GM21423 (cell line): ENCODE measurements at regions not wholly inside any gene's neighbourhood (a gene's known extent, or its start where the extent isn't known, plus 50 kb on each side); places are given as distances from the start of the nearest gene placed in this dataset.

ENCODE experiments used
- ATAC-seq: cut with Tn5 transposase; IDR thresholded peaks from one replicate; pipeline ENCODE4 v1.9.1; 2021; ENCODE audit warnings: mild to moderate bottlenecking, moderate library complexity; ENCODE audit not compliant: unreplicated experiment

DNA sequence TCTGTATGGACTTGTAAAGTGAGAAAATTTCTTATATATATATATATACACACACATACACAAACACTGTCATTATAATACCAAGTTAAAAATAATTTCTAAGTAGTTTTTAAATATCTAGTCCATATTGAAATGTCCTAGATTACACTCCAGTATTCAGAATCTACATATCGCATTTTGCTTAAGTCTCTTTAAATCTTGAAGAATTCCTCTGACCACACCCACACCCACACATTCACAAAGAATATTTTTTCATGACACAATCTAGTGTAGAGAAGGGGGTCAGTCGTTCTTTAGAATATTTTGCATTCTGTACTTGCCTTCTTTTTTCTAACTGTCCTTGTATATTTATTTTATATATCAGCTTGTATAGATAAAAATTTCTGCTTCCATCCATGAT lies 509.7 kb downstream of the CCDC85A start:
- no peak for ATAC-seq

DNA sequence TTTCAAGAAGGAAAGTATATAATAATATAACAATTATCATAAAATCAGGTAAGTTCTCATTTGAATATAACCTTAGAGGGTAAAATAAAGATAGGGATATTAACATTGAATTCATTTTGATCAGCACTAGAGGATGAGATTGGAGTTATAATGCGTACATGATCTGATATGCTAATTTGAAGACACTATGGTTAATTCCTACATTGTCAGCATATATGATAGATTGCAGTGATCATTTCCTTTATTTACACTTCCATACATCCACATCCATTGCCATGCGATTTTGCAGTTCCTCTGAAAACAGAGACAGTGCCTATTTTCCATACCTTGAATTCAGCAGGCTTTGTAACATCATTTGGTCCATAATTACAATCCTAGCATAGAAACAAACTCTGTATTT lies 519.2 kb downstream of the CCDC85A start:
- ATAC-seq: no peak

DNA sequence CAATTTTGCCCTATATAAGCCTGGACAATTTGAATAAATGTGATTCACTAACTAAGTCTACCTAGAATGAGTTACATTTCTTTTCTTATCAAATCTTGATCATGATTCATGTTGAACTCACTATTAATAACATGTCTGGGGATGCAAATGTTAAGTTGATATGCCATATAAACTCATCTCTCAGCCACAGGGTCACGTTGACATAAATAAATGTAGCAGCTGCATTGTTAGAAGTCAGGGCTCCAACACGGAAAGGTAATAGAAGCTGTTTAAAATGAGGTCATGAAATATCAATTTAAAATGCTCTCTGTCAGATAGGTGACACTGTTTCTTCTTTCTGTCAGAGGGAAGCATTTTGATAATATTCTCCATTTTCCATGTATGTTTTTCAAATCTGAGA lies 521.9 kb downstream of the CCDC85A start:
- ATAC-seq: no peak

DNA sequence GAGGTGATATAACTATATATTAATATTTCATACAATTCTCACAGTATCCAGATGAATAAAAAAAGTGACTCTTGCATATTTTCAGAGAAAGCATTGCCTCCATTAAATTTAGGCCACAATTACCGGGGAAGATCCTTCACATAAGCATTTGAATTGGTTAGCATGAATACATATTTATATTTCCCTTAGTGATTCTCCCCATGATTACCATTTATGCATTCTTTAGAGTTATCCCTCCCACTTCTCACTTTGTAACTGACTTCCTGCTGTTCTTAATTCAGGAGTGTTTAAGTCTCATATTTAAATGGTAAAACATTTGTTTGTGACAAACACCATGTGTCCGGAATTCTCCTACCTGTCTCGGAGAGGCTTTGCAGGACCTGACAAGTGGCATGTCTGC lies 523.4 kb downstream of the CCDC85A start:
- no peak for ATAC-seq

DNA sequence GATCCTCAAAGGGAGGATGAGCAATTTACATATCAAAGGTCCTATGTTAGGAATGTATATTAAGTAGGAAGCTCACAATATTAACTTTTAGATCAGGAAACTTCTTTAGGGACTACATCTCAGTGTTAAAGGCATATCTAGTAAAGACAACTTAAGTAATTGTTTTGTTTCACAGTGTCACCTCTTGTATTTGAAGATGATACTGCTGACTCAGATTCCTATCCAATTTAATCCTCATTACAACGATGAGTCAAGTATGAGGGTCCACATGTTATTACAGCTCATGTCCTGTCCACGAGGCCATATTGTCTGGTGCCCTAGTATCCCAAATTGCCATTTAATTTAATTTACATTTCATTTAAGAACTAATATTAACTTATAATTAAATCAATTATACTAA lies 523.9 kb downstream of the CCDC85A start:
- ATAC-seq: no peak

DNA sequence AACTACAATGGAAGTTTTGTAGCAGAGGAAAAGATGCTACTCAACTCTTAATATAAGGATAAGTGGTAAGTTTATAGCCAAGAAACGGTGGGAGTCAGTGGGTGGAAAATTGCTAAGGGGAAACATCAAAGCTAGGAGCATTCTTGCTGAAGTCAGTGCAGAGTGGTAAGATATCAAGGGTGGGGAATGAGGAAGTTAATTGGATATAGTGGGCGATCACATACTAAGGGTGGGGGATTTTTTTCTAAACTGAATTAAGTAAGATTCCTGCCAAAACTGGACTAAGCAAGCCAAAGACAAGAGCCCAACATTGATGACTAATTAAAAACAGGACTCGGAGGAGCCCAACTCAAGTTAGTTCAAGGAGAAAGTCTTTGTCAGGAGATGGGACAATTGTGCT lies 525.4 kb downstream of the CCDC85A start:
- no peak for ATAC-seq

DNA sequence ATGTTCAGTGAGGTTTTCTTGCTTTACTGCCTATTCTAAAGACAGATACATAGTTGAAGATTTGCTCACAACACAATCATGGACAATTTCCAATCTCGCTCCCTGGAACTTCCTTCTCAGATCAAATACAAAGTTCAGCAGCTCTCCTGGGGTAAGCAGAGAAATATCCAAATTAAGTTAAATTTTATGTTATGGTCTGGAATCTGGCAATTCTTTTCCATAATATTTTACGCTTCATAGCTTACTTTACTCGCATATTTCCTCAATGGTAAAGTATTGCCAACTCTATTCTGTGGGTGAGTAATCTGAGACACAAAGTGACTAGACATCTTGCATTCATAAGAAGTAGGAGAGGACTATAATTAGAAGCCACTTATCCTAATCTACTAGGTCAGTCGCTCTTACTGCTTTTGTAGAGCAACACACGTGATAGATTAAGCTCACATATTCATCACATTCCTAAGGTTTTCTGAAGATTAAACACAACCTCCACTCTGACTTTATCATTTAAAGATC lies 529.4 kb downstream of the CCDC85A start:
- ATAC-seq: no peak

DNA sequence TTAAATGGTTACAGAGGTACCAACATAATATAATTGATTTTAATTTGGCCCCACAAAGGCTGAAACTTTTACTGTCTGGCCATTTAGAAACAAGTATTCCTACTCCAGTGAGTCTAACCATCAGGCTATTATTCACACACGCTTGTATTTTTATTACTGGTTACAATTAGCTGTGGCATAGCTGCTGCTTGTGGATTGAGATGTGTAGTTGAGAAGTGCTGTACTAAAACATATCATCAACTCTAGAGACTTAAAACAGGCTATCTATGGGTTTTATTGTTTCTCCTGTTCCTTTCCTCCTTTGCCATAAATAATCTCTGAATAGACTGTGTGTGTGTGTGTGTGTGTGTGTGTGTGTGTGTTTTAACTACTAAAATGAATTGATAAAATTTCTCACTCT lies 530.2 kb downstream of the CCDC85A start:
- no peak for ATAC-seq

DNA sequence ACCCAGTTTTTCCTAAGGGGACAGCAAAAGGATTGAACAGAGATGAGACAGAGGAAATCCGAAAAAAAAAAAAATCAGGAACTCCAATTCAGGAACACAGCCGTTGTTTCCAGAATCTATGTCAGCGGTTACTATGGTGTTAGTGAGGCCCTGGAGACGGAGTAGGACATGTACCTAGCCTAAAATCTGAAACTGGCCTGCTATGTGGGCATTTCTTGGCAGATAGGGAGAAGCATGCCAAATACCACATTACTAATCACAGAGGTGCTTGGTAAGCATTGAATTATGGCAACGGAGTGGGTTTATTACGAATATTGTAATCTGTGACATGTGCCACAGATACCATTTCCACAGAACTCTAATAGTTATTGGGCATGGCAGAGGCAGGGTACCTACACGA lies 530.6 kb downstream of the CCDC85A start:
- ATAC-seq: no peak

DNA sequence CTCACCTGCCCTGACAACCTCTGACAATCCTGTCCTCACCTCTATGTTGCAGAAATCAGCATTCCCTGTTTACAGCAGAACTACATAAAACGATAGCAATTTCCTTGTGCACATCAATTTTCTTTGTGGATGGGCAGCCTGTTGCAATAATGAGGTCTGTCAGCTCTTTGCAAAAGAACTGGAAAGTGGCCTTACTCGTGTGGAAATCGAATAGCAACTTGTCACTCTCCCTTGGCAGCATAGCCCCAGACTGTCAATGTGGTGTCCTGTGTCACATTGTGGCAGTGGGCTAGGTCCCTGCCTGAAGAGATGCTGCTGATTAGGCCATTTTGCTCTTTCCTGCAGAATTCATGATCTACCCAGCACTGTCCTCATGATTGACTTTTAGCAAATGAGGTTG lies 531.9 kb downstream of the CCDC85A start:
- ATAC-seq: no peak

DNA sequence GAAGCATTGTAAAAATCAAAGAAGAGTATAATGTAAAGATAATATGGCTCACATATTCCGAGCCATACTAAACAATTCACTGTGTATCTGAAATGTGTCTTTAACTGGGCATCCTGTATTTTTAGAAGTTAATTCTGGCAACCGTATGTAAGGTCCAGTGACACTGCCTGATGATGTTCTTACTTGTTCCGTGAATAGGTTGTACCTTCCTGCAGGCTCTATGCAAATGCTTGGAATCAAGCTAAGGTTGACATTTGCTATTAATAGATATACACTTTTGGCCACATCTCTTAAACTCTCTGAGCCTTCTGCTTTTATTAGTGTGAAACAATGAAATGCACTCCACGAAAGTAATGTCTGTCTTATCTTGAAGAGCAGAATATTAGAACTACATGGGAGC lies 534.6 kb downstream of the CCDC85A start:
- ATAC-seq: no peak

DNA sequence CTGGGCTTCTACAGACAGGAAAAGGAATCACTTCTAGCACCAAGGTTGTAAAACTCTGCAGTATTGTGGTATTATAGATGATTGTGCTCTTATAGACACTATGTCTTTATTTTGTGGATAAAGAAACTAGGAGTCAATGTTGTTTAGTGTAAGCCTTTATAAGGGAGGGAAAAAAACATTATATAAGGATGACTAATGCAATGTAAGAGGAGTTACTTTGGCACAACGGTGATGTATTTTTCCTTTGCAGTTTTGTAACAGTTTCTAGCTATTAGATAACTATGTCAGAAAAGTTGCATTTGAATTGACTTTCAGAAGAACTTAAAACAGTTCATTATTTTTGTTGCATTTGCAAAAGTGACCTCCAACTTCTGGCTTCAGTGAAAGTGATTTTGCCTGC lies 545.4 kb downstream of the CCDC85A start:
- no peak for ATAC-seq

DNA sequence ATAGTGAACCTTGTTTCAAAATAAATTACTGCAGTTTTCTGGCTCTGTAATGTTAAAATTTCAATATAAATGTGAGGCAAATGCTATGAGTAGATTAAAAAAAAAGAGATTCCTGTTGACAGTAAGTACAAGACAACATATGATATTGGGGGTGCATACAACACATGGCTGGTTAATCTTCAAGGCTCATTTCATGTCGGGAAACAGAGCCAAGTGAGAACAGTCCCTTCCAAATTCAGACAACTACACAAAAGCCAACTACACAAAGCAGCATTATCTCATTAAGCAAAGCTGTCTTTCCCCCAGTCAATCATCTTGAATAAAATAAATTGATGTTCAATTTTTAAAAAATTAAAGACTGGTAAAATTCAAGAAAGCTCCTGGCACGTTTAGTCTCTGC lies 549.2 kb downstream of the CCDC85A start:
- no peak for ATAC-seq

DNA sequence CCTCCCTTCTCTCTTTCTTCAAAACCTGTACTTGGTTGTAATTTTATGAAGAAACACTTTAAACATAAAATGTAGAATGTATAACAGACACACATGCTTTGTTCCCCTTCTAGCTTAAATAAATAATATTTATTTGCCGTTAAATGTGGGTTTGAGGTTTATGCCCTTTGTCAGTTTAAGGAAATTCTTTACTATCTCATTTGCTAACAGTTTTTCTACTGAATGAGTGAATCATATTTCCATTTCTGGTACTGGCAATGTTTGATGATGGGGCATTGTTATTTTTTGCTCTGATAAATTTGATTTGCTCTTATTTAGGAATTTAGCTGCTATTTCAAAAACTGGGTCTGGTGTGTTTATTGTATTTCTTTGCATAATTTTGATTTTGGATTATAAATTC lies 555.6 kb downstream of the CCDC85A start:
- ATAC-seq: no peak

DNA sequence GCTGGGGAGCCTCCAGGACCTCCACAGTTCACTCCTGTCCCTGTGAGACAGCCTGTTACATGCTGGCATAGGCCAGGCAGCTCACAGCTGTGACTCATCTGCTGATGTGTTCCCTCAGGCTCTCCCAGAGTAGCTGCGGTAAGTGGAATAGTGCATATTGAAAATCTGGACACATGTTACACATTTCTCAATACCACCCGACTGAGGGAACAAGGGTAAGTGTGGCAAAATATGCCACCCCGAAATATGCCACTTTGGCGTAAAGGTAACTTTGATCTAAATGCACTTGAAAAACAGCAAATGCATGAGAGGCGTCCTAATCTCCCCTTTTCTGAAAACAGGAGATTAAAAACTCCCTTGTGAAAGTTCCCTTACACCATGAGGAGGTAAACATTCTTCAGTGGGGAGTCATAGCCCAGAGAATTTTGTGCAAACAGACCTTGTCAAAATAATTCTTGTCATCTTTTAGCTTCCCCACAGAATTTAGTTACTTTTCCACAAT lies 557.9 kb downstream of the CCDC85A start:
- no peak for ATAC-seq

DNA sequence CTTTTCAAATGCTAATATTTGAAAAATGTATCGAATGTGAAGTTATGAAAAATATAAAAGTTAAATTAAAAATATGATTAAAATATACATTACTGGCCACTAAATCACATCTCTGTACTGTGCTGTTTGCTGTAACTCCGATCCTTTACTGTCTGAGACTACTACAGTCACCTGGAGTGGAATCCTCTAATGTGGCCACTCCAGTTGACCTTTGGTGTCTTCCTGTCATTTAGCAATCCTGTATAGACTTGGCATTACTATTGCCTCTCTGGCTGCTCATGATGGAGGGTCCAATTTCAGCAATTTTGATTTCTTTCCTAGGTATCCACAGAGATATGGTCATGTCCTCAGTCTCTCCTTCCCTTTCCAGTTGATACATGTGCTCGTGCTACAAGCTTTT lies 560.0 kb downstream of the CCDC85A start:
- no peak for ATAC-seq

DNA sequence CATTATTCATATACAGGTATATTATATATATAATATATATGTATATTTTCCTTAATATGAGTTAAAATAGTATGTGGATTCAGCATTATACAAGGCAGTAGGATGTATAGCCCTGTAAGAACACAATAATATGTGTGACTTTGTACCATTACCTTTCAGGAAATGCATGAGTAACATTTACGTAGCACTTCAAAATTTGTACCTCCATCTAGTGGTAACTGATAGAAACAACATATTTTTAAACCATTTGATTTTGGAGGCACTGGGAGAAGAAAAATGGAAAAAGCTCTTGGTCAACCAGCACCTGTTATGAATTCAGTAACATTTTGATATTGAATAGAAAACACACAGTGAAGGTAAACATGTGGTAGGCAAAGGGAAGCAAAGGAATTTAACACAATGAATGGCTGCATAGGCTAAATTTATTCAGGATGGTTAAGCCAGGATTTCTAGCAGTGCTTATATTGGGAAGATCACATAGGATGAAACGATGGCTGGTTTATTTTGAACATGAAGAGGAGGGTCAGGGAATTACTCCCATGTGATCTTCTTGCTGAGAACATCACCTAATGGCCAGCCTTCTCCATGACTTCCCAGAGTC lies 565.5 kb downstream of the CCDC85A start:
- no peak for ATAC-seq

DNA sequence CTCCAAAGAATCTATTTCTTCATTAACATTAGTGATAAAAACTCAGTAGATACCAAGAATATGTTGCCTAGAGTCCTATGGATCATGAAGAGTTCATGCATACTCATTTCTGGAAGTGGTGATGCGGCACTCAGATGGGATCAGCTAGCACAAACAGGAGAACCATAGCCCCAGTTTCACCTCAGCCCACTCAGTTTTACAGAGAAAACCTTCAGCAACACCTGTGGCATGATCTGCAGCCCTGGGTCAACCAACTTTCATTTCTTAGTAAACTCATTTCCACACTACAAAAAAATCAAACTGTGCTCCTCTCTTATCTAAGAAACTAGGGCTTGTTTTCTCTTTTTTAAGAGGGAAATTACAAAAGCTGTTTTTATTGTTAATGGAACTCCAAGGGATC lies 569.4 kb downstream of the CCDC85A start:
- no peak for ATAC-seq

DNA sequence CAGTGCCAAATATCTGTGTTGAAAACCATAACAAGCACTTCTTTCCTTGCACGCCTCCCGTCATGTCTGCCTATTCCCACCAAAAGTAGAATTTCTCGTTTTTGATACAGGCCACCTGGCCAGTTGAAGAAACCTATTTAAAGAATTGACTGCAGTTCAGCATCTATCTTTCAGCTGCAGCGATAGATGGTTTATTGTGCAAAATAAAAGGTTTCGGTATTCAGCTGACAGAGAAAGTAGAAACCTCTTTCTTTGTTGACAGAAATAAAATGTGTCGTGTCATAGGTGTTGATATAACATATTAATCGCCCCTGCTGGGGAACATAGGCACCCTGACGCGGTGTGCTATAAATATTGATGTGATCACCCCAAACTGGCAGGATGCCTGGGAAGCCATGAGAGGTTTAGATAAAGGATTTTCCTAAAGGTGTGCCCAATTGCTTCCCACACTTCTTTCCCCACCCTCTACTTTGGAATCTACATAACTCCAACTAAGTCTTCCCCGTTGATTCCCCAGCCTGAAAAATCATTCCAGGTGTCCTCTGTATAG lies 570.4 kb downstream of the CCDC85A start:
- ATAC-seq: no peak

DNA sequence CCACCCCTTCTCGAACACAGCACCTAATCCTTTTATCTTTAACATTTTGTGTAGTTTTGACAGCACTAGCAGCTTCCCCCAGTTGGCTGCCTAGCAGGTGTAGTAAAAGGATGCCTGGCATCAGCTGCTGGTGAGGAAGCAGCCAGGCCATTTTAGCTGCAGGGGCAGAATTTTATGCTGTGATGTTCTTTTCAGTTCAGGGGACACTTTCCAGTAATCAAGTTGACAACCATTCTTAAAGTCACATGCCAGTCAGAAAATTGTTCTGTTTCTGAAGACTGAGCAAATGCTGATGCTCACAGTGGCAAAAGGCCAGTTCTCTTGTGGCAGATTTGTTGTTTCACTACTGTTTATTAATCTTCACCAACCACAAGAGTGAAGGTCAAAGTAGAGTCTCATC lies 570.8 kb downstream of the CCDC85A start:
- no peak for ATAC-seq

DNA sequence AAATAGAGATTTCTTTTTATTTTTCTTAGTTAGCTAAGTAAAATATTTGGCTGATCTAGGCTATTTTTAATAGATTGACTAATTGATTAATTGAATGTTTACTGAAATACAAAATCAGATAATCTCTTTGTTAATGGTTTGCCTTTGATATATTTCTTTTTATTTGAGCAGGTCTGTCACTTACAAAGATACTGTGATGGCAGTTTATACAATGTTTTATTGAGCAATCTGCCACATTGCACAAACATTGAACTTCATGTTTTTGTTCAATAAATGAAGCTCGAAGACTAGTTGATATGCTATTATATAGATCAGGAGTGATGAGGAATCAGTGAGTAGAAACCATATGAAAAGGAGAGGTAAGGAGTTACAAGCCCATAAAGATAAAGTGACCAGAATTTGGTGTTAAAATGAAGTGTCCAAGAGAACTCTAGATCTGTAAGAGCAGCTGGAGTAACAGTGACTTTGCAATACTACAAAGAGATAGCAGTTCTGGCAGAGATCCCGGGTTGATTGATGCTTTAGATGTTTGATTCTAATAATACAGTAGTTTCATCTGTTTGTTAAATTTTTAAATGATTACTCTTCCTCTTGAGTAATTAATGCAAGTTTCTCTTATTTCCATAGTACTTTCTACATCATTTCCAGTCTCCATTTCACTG lies 574.2 kb downstream of the CCDC85A start:
- ATAC-seq: no peak

DNA sequence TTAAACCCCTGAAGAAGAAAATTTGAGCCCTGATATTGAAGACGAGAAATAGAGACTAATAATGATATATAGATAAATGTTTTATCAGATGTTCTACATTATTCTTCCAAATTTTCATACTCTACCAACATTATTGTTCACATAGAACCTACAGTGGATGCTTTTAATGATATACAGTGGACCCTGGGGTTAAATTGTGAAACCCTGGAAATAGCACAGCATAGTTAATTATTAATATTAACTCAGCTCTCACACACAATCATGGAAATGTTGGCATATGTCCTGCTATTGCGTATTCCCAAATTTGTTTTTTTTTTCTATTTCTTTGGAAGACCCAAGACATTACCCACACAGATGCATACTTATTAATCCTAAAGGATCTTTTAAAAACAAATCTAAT lies 579.9 kb downstream of the CCDC85A start:
- ATAC-seq: no peak
